NK-92 treated with Interleukin-12 subunit alpha and Interleukin-12 subunit beta, amount 100 ng/mL, for 24 hours (cell line): ENCODE measurements at regions not wholly inside any gene's neighbourhood (a gene's known extent, or its start where the extent isn't known, plus 50 kb on each side); places are given as distances from the start of the nearest gene placed in this dataset.
"Not testable (repeated sequence)": the region's sequence is repeated elsewhere in the genome, so short reads cannot be mapped to it uniquely, and the experiment has no call there.

Experiments used
- DNase-seq: peaks from one replicate; lab custom pipeline; 2025; lab: John Stamatoyannopoulos, UW

GRCh38 chr3:163438760-163439159 is 1639.5 kb downstream of the SI start:
- no peak for DNase-seq

- DNase-seq = no peak
These were observed 1655.6 kb downstream of the SI start for GRCh38 chr3:163422671-163423070.

- DNase-seq = no peak
These were observed 1686.7 kb downstream of the SI start for GRCh38 chr3:163391407-163392181.

- DNase-seq = no peak
These were observed 1693.9 kb downstream of the SI start for GRCh38 chr3:163384383-163384782.

- DNase-seq = no peak
These were observed 1696.1 kb downstream of the SI start for GRCh38 chr3:163382183-163382582.

GRCh38 chr3:163368168-163368567 is 1710.1 kb downstream of the SI start:
- DNase-seq = no peak

- no peak for DNase-seq
These were observed 1713.6 kb downstream of the SI start for GRCh38 chr3:163364717-163365116.

DNA sequence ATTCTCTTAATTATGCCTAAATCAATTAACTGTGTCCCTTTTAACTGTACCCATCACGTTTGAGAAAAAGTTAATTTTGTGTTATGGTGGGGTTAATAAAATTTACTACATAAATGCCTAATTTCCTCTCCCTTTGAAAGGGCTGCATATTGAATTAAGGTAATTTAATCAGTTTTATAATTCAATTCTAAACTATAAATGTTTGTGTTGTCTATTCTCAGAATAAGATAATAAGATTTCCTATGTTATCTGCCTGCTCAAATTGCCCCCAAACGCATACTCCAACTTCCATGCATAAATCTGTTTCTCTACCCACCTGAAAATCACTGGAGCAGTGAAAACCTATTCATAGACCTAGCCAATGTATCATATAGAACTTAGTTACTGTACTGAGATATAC is 1716.1 kb downstream of the SI start:
- DNase-seq = no peak

GRCh38 chr3:163361357-163361878 is 1716.9 kb downstream of the SI start:
- not testable (repeated sequence) for DNase-seq

DNA sequence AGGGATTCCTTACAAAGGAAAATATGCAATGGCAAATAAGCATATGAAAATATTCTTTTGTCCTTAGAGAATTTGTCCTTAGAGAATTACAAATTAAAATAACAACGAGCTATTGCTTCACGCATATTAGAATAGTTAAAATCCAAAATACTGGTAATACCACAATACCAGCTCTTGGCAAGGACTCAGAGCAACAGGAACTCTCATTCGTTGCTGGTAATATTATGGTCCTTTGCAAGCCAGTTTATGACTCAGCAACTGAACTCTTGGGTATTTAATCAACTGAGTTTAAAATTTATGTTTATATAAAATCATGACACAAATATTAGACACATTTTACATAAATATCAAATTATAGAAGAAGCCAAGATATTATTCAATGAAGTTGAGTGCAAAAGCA is 1730.4 kb downstream of the SI start:
- no peak for DNase-seq

DNA sequence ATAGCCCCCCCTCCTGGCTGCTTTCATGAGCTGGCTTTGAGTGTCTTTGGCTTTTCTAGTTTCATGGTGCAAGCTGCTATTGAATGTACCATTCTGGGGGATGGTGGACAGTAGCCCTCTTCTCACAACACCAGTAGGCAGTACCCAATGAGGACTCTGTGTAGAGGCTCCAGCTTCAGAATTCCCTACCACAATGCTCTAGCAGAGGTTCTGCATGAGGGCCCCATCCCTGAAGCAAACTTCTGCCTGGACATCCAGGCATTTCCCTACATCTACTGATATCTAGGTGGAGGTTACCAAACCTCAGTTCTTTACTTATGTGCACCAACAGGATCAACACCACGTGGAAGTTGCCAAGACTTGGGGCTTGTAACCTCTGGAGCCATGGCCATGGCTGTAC is 1742.9 kb downstream of the SI start:
- no peak for DNase-seq

- no peak for DNase-seq
These were observed 1749.6 kb downstream of the SI start for GRCh38 chr3:163328680-163329079.

- DNase-seq = no peak
These were observed 1751.2 kb downstream of the SI start for GRCh38 chr3:163327086-163327485.

GRCh38 chr3:163315786-163316185 is 1762.5 kb downstream of the SI start:
- DNase-seq = no peak

- no peak for DNase-seq
These were observed 1771.9 kb downstream of the SI start for GRCh38 chr3:163306405-163306804.

DNA sequence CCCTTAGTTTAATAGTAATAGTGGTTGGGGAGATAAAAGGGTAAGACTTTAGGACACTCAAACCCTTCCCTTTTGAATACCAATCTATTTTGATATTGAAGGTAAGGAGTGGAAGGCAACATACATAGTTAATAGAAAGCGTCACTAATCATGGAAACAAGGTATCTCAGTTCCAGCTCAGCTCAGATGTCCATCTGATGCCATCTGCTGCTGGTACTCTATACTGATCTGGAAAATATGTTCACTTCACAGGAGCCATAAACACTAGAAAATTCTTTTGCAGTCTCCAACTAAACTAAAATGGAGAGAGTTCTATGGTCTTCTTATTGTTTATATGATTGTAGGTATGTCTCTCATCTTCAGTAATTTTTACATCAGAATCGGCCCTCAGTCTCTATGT is 1777.1 kb downstream of the OTOL1 start:
- DNase-seq = no peak

- DNase-seq = no peak
These were observed 1770.1 kb downstream of the OTOL1 start for GRCh38 chr3:163266731-163267130.

DNA sequence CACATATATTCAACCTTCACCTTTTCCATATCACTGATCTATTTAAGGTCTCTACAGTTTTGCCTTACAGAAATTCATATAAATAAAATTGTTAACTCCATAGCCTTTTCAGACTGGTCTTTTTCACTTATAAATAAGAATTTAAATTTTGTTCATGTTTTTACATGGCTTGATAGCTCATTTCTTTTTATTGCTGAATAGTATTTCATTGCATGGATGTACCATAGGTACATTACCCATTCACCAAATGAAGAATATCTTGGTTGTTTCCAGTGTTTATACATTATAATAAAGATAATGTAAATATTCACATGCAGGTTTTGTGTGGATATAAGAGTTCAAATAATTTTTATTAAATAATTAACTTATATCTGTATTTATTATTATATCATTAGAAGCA is 1765.0 kb downstream of the OTOL1 start:
- DNase-seq = no peak

- DNase-seq = no peak
These were observed 1764.4 kb downstream of the OTOL1 start for GRCh38 chr3:163261056-163261455.

DNA sequence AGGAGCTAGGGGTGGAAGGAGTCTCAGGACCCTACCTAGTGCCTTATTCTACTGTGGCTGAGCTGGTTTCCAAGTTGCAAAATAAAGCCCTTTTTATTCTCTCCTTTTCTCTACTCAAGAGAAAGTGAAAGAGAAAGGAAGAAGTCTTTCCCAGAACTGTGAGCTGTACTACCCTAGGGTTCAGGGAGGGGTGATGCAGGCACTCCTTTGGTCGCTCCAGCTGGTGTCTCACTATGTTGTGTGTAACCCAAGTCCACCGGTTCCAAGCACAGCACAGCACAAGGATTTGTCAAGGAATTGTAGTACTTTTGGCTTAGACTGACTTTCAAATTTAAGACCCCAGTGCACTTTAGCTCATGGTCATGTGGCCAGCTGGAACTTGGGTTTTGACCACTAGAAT is 1721.7 kb downstream of the OTOL1 start:
- no peak for DNase-seq

DNA sequence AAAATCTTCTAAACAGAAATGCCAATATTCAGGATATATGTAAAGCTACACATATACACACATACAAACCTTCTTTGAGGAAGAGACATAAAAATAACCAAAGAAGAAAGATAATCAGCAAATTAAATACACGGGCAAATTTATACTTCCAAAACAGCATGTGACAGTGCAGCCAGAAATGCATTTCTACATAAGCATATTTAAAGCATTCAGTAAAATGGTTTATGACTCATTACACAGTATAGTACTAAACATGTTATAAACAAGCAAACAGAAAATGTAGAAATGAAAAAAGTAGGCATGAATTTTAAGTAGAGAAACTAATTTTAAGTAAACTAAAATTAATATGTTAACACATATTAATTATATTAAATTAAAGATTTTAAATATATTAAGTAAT is 1717.2 kb downstream of the OTOL1 start:
- DNase-seq = no peak

GRCh38 chr3:163196815-163197374 is 1700.3 kb downstream of the OTOL1 start:
- DNase-seq = no peak

DNA sequence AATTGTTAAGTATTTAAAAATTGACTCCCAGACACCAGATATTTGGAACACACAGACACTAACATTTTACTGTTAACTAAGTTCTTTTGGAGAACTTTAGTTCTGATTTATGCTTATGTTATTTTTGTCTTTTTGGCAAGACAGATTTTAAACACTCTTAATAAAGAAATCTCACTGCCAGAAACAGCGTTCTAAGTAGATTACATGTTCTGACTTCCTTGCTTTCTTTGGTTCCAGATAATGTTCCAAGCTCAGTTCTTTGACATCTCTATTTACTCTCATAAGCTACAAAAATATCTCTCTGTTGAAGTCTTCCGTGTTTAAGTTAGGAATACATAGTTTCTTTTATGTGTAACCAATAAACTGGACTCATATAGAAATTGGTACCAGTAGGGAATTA is 1699.6 kb downstream of the OTOL1 start:
- no peak for DNase-seq
